ENCODE measurements at regions not wholly inside any gene's neighbourhood (a gene's known extent, or its start where the extent isn't known, plus 50 kb on each side); places are given as distances from the start of the nearest gene placed in this dataset.
"Not testable (repeated sequence)": the region's sequence is repeated elsewhere in the genome, so short reads cannot be mapped to it uniquely, and the experiment has no call there.

DNA sequence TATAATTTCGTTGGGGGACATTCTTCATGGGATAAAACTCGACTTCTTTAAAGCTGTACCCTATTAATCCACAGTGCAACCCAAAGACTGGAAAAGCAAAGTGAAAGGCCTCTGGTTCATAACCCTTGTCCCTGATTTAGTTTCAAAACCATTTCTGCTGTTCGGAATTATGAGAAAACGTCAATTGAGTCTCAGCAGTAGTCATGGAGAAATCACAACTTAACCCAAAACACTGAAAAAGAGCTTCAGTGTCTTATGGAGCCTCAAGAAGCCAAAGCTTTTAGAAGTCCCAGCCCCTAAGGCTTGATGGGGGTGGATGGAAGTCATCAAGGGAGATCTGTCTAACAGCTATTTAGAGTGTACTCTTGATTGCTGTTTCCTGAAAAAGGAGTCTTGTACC is 73.5 kb upstream of the VCAM1 start:
- H3K4me1 Mint-ChIP-seq (ENCODE audit: unreplicated experiment): peaks cover 12% of the 10 kb centered on the region
- peaks cover 15% of the 10 kb centered on the region for H3K36me3 Mint-ChIP-seq (ENCODE audit: unreplicated experiment)
- TF ChIP-seq, protein P1, sequence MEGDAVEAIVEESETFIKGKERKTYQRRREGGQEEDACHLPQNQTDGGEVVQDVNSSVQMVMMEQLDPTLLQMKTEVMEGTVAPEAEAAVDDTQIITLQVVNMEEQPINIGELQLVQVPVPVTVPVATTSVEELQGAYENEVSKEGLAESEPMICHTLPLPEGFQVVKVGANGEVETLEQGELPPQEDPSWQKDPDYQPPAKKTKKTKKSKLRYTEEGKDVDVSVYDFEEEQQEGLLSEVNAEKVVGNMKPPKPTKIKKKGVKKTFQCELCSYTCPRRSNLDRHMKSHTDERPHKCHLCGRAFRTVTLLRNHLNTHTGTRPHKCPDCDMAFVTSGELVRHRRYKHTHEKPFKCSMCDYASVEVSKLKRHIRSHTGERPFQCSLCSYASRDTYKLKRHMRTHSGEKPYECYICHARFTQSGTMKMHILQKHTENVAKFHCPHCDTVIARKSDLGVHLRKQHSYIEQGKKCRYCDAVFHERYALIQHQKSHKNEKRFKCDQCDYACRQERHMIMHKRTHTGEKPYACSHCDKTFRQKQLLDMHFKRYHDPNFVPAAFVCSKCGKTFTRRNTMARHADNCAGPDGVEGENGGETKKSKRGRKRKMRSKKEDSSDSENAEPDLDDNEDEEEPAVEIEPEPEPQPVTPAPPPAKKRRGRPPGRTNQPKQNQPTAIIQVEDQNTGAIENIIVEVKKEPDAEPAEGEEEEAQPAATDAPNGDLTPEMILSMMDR (IDR thresholded peaks at IDR 0.05): no peak
- no peak overlapping the region for H3K27ac Mint-ChIP-seq (ENCODE audit: unreplicated experiment)
- no peak for DNase-seq (ENCODE audit: extremely low spot score, unreplicated experiment)
- H3K27me3 Mint-ChIP-seq (ENCODE audit: unreplicated experiment): peaks cover 21% of the 10 kb centered on the region
- no peak overlapping the region for H3K4me3 Mint-ChIP-seq (ENCODE audit: unreplicated experiment)
- H3K9me3 Mint-ChIP-seq (ENCODE audit: unreplicated experiment): peaks cover 22% of the 10 kb centered on the region

DNA sequence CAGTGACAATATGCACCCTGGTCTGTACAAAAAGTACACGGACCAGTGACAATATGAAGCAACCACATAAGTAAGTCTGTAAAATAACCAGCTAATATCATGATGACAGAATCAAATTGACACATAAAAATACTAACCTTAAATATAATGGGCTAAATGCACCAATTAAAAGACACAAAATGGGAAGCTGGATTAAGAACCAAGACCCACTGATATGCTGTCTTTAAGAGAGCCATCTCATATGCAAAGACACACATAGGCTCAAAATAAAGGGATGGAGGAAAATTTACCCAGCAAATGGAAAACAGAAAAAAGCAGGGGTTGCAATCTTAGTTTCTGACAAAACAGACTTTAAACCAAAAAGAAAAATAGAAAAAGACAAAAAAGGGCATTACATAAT is 70.4 kb upstream of the VCAM1 start:
- TF ChIP-seq, protein P1 (IDR thresholded peaks at IDR 0.05): no peak
- DNase-seq (ENCODE audit: extremely low spot score, unreplicated experiment): no peak
- no peak overlapping the region for H3K4me3 Mint-ChIP-seq (ENCODE audit: unreplicated experiment)
- H3K27ac Mint-ChIP-seq (ENCODE audit: unreplicated experiment): no peak overlapping the region
- peaks cover 30% of the 10 kb centered on the region for H3K27me3 Mint-ChIP-seq (ENCODE audit: unreplicated experiment)
- H3K9me3 Mint-ChIP-seq (ENCODE audit: unreplicated experiment): peaks cover 22% of the 10 kb centered on the region
- peaks cover 15% of the 10 kb centered on the region for H3K36me3 Mint-ChIP-seq (ENCODE audit: unreplicated experiment)
- peaks cover 3% of the 10 kb centered on the region for H3K4me1 Mint-ChIP-seq (ENCODE audit: unreplicated experiment)

DNA sequence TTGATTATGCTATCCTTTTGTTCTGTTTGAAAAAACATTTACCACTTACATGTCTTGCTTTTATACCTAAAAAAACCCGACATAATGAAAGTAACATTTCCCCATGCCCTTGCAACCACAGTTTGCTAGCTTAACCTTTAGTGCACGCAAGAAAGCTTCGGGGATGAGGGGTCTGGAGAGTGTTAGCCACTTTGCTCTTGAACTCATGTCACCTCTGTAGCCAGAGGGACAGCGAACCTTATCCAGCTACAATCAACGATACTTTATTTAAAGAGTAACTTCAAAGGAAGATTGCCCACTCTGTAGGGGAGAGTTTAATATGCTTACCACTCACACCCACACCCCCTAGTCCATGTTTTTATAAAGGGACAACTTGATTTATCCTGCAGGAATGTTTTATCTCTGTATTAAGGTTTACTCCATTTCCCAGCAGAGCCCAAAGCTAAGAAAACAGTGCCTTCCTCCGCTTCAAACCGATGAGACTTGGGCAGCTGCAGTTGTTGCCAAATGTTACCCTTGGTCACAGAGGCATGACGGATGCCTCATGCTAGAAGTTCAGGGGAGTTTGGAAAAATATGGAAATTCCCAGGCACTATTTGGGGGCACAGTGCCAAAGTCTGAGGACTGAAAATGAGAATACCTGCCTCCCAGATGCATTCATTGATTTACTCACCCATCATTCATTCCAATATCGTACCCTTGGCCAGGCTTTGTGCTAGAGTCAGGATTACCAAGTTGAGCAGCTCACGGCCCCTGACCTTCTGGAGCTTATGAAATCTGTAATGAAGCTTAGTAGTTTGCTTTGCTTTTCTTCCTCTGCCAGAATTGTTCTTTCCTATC is 61.4 kb upstream of the VCAM1 start:
- peaks cover 7% of the 10 kb centered on the region for H3K27me3 Mint-ChIP-seq (ENCODE audit: unreplicated experiment)
- no peak for DNase-seq (ENCODE audit: extremely low spot score, unreplicated experiment)
- H3K27ac Mint-ChIP-seq (ENCODE audit: unreplicated experiment): no peak overlapping the region
- H3K4me3 Mint-ChIP-seq (ENCODE audit: unreplicated experiment): no peak overlapping the region
- H3K36me3 Mint-ChIP-seq (ENCODE audit: unreplicated experiment): peaks cover 2% of the 10 kb centered on the region
- H3K4me1 Mint-ChIP-seq (ENCODE audit: unreplicated experiment): peaks cover 13% of the 10 kb centered on the region
- TF ChIP-seq, protein P1 (IDR thresholded peaks at IDR 0.05): no peak
- H3K9me3 Mint-ChIP-seq (ENCODE audit: unreplicated experiment): no peaks in the 10 kb centered on the region

DNA sequence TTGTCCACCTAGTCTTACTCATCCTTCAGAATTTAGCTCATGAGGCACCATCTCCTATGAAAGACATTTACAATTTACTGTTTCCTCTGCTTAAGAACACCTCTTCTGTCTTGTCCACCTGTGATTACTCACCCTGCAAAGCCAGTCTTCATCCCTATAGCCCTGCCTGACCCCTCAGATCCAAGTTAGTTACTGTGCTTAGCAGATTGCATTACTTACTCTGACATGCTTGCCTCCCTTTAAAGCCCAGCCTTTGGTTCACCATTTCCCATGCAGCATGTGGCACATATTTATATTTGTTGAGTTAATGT is 60.9 kb upstream of the VCAM1 start:
- H3K27me3 Mint-ChIP-seq (ENCODE audit: unreplicated experiment): peaks cover 7% of the 10 kb centered on the region
- peaks cover 13% of the 10 kb centered on the region for H3K4me1 Mint-ChIP-seq (ENCODE audit: unreplicated experiment)
- peaks cover 2% of the 10 kb centered on the region for H3K36me3 Mint-ChIP-seq (ENCODE audit: unreplicated experiment)
- no peak overlapping the region for H3K27ac Mint-ChIP-seq (ENCODE audit: unreplicated experiment)
- TF ChIP-seq, protein P1 (IDR thresholded peaks at IDR 0.05): no peak
- H3K9me3 Mint-ChIP-seq (ENCODE audit: unreplicated experiment): no peaks in the 10 kb centered on the region
- no peak overlapping the region for H3K4me3 Mint-ChIP-seq (ENCODE audit: unreplicated experiment)
- no peak for DNase-seq (ENCODE audit: extremely low spot score, unreplicated experiment)

DNA sequence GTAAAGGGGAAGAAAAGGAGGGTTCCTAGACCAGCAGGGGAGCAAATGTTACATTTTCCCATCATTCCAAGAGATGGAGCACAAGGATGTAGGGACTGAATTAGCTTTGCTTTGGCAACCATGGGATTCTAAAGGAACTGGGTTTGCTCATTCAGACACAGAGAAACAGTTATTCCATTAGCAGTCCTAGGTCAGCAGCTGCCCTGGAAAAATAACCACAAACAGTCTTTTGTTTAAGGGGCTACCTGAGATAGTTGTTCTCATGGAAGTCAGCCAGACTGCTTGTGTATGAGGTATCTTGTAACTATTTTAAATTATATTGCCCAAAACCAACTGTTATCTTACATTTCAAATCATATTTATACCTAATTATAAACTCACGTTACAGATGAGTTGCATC is 58.4 kb upstream of the VCAM1 start:
- TF ChIP-seq, protein P1 (IDR thresholded peaks at IDR 0.05): no peak
- peaks cover 10% of the 10 kb centered on the region for H3K27me3 Mint-ChIP-seq (ENCODE audit: unreplicated experiment)
- H3K36me3 Mint-ChIP-seq (ENCODE audit: unreplicated experiment): peaks cover 2% of the 10 kb centered on the region
- H3K4me3 Mint-ChIP-seq (ENCODE audit: unreplicated experiment): no peak overlapping the region
- no peaks in the 10 kb centered on the region for H3K9me3 Mint-ChIP-seq (ENCODE audit: unreplicated experiment)
- DNase-seq (ENCODE audit: extremely low spot score, unreplicated experiment): no peak
- no peak overlapping the region for H3K27ac Mint-ChIP-seq (ENCODE audit: unreplicated experiment)
- H3K4me1 Mint-ChIP-seq (ENCODE audit: unreplicated experiment): peaks cover 13% of the 10 kb centered on the region

DNA sequence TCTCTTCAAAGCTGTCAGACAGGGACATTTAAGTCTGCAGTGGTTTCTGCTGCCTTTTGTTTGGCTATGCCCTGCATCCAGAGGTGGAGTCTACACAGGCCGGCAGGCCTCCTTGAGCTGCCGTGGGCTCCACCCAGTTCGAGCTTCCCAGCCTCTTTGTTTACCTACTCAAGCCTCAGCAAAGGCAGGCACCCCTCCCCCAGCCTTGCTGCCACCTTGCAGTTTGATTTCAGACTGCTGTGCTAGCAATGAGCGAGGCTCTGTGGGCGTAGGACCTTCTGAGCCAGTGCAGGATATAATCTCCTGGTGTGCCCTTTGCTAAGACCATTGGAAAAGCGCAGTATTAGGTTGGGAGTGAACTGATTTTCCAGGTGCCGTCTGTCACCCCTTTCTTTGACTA is 51.0 kb upstream of the VCAM1 start:
- not testable (repeated sequence) for H3K9me3 Mint-ChIP-seq (ENCODE audit: unreplicated experiment); H3K27ac Mint-ChIP-seq (ENCODE audit: unreplicated experiment); H3K27me3 Mint-ChIP-seq (ENCODE audit: unreplicated experiment); DNase-seq (ENCODE audit: extremely low spot score, unreplicated experiment); H3K36me3 Mint-ChIP-seq (ENCODE audit: unreplicated experiment); H3K4me3 Mint-ChIP-seq (ENCODE audit: unreplicated experiment)
- H3K4me1 Mint-ChIP-seq (ENCODE audit: unreplicated experiment): peaks cover 23% of the 10 kb centered on the region

Data from osteocyte (in vitro differentiated cells).